ENCODE measurements at regions not wholly inside any gene's neighbourhood (a gene's known extent, or its start where the extent isn't known, plus 50 kb on each side); places are given as distances from the start of the nearest gene placed in this dataset.

DNA sequence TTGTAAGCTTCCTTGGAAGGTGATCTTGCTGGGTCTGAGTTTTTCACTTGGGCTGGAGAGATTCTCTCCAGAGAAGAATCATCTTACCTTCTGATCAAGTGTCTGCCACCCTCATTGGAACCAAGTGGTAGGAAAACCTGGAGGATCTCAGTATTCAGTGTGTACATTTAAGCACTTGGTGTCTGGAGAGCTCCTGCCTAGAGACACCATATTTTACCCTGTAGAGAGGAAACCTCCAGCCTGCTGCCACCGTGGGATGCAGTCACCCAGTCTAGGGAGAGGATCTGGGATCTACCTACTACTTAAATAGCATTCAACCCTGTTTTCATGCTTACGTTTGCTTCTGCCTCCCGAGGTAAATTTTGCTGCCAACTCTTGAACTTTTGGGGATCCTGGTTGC lies 274.3 kb downstream of the SV2B start:
- no peak for FAIRE-seq

GRCh38 chr15:91376038-91376437 lies 276.0 kb downstream of the SV2B start:
- no peak for TF ChIP-seq CTCF (IDR thresholded peaks at IDR 0.05; ENCODE audit: insufficient read depth, missing control alignments)
- DNase-seq (ENCODE audit: insufficient read length, low spot score) (no peak), FAIRE-seq (no peak)

More for the DNA sequence above, 274.3 kb downstream of the SV2B start:
- no peak for DNase-seq (ENCODE audit: insufficient read length, low spot score)
- no peak for TF ChIP-seq CTCF (IDR thresholded peaks at IDR 0.05; ENCODE audit: insufficient read depth, missing control alignments)

GRCh38 chr15:91380114-91380513 lies 280.1 kb downstream of the SV2B start:
- DNase-seq (ENCODE audit: insufficient read length, low spot score): no peak
- FAIRE-seq: no peak
- no peak for TF ChIP-seq CTCF (IDR thresholded peaks at IDR 0.05; ENCODE audit: insufficient read depth, missing control alignments)

DNA sequence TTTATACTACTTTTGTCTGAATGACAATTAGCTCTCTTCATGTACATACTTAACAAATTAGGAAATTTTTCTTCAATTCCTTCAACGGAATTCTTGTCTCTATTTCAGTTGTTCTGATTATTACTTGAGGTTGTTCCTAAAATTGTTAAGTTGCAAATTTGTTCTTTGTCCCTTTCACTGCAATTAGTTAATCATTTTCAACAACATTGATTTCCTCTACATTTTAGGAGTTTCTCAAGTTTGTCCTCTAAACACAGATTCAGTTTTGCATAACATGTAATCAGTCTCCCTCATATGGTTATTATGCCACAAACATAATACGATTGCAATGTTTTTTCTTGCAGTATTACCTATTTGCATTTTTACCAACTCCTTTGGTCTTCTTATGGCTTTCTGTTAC lies 283.5 kb downstream of the SV2B start:
- no peak for DNase-seq (ENCODE audit: insufficient read length, low spot score)
- no peak for FAIRE-seq
- TF ChIP-seq CTCF (IDR thresholded peaks at IDR 0.05; ENCODE audit: insufficient read depth, missing control alignments): no peak

GRCh38 chr15:91384189-91384730 lies 284.2 kb downstream of the SV2B start:
- FAIRE-seq (no peak), DNase-seq (ENCODE audit: insufficient read length, low spot score) (no peak)
- no peak for TF ChIP-seq CTCF (IDR thresholded peaks at IDR 0.05; ENCODE audit: insufficient read depth, missing control alignments)

- no peak for DNase-seq (ENCODE audit: insufficient read length, low spot score)
- TF ChIP-seq CTCF (IDR thresholded peaks at IDR 0.05; ENCODE audit: insufficient read depth, missing control alignments): no peak
- no peak for FAIRE-seq
Observed at GRCh38 chr15:91385311-91385710, 285.3 kb downstream of the SV2B start.

- no peak for DNase-seq (ENCODE audit: insufficient read length, low spot score)
- no peak for FAIRE-seq
- TF ChIP-seq CTCF (IDR thresholded peaks at IDR 0.05; ENCODE audit: insufficient read depth, missing control alignments): no peak
Observed at GRCh38 chr15:91393186-91393585, 293.1 kb downstream of the SV2B start.

Measured in D721Med (cell line).